ENCODE measurements at regions not wholly inside any gene's neighbourhood (a gene's known extent, or its start where the extent isn't known, plus 50 kb on each side); places are given as distances from the start of the nearest gene placed in this dataset.

DNA sequence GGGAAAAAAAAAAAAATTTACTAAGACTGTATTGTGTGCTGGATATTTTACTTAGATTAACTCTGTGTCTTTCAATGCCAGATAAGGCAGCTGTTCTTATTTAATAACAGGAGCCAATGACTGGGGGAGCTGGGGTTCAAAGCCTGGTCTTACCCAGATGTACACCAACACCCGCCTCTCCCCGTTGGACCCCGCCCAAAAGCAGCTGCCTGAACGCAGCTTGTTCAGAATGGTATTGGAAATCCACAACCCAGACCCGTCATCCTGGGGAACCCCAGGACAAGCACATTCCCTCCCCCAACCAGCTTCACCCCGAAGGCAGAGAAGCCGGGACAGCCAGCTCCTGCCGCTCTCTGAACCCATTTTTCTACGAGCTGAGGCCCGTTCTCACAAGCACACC, 113.6 kb upstream of the TMPRSS2 start:
- no peak for TF ChIP-seq CTCF (IDR thresholded peaks at IDR 0.05; ENCODE audit: low read depth, low read length)
- TF ChIP-seq, protein P1, sequence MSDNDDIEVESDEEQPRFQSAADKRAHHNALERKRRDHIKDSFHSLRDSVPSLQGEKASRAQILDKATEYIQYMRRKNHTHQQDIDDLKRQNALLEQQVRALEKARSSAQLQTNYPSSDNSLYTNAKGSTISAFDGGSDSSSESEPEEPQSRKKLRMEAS (IDR thresholded peaks at IDR 0.05; ENCODE audit: low read depth, low read length): no peak

All from NB4 (cell line).